K562 (cell line): ENCODE measurements at regions not wholly inside any gene's neighbourhood (a gene's known extent, or its start where the extent isn't known, plus 50 kb on each side); places are given as distances from the start of the nearest gene placed in this dataset.

Source experiments
- ATAC-seq: fragments of 200-7000 bp; cut with Tn5 transposase; 3 replicates; pipeline ENCODE4 v1.9.1; 2020; ENCODE audit warnings: moderate library complexity
- BruUV-seq: library from RNA; stranded (reverse); fragments of 400-500 nt; replicated peaks from 2 replicates; lab custom pipeline; 2021; lab: Mats Ljungman, UMichigan
- CTCF ChIA-PET: fragments of 300-600 bp; formaldehyde crosslinking; extraction: SDS; loops from one replicate; lab custom pipeline; 2021; ENCODE audit warnings: low intra/inter-chr PET ratio; lab: Yijun Ruan, JAX
- POLR2A ChIA-PET: fragments of 300-600, 350-650 bp; sonication (Branson Sonifier 250); formaldehyde crosslinking; extraction: SDS; loops from one replicate; lab custom pipeline; 2021; ENCODE audit warnings: antibody characterized with exemption, inconsistent platforms; lab: Yijun Ruan, JAX
- DNase-seq, 4 experiments: peaks; one replicate each; pipeline versions ENCODE4 v3.0.0 to v3.0.0-alpha.2; 2011 to 2018; ENCODE audit warnings: low spot score in 3 of 4, mixed read lengths in 3 of 4; ENCODE audit errors: extremely low read depth in 1 of 4
- FAIRE-seq: peaks from 2 replicates; lab custom pipeline; 2011; peaks lifted over from hg19 to GRCh38; lab: Jason Lieb, UNC
- H2AFZ ChIP-seq: 2 replicates; pipeline ENCODE4 v1.6.0; 2011; ENCODE audit warnings: low read depth, low read length, control low read depth, inconsistent platforms
- H3K27ac ChIP-seq: fragments of 200-600 bp; 3 replicates; pipeline ENCODE4 v1.8.0; 2011; ENCODE audit warnings: low read depth, mild to moderate bottlenecking, control low read depth, inconsistent platforms, low read length, moderate library complexity, mixed read lengths; ENCODE audit errors: extremely low read depth
- H3K27me3 ChIP-seq, 2 experiments: fragments of 300-600 bp in 1 of 2; 2 replicates in 1 of 2; 3 replicates in 1 of 2; pipeline versions ENCODE4 v1.6.0 to v1.8.0; 2011; ENCODE audit warnings: inconsistent platforms in 2 of 2, low read length in 2 of 2, mild to moderate bottlenecking in 1 of 2, mixed read lengths in 1 of 2, moderate library complexity in 1 of 2; ENCODE audit not compliant: control insufficient read depth in 2 of 2, insufficient read depth in 2 of 2
- H3K36me3 ChIP-seq: fragments of 300-600 bp; 3 replicates; pipeline ENCODE4 v1.8.0; 2011; ENCODE audit warnings: mild to moderate bottlenecking, low read length, inconsistent platforms; ENCODE audit not compliant: control insufficient read depth, insufficient read depth
- H3K4me1 ChIP-seq, 2 experiments: fragments of 200-600 bp in 1 of 2; replicated peaks in 1 of 2; 2 replicates in 1 of 2; 3 replicates in 1 of 2; pipeline versions ENCODE4 v1.5.1 to v1.8.0; 2011; ENCODE audit warnings: inconsistent platforms in 2 of 2, low read length in 2 of 2, mild to moderate bottlenecking in 1 of 2, mixed read lengths in 1 of 2, moderate library complexity in 1 of 2; ENCODE audit not compliant: control insufficient read depth in 2 of 2, insufficient read depth in 2 of 2
- H3K4me2 ChIP-seq: 2 replicates; pipeline ENCODE4 v1.6.1; 2011; ENCODE audit warnings: low read length, control low read depth, inconsistent platforms, mixed read lengths; ENCODE audit not compliant: insufficient read depth
- H3K4me3 ChIP-seq: fragments of 200-600 bp; sonication (generic), shearing (Covaris generic); 2 replicates; pipeline ENCODE4 v1.5.1; 2016; ENCODE audit warnings: control low read depth, inconsistent platforms
- H3K79me2 ChIP-seq: fragments of 200-600 bp; 3 replicates; pipeline ENCODE4 v1.8.0; 2011; ENCODE audit warnings: low read length, inconsistent platforms; ENCODE audit not compliant: control insufficient read depth, insufficient read depth
- H3K9ac ChIP-seq, 2 experiments: 2 replicates each; pipeline versions ENCODE4 v1.6.0 to v1.6.1; 2011; ENCODE audit warnings: low read depth in 2 of 2, low read length in 2 of 2, control low read depth in 1 of 2, inconsistent platforms in 1 of 2, mild to moderate bottlenecking in 1 of 2, mixed read lengths in 1 of 2; ENCODE audit not compliant: insufficient read depth in 1 of 2
- H3K9me1 ChIP-seq: one replicate; pipeline ENCODE4 v1.6.0; 2011; ENCODE audit warnings: inconsistent platforms, mild to moderate bottlenecking, low read length, moderate library complexity; ENCODE audit not compliant: control insufficient read depth, insufficient read depth
- H3K9me3 ChIP-seq: replicated peaks from 2 replicates; pipeline ENCODE4 v1.5.1; 2011; ENCODE audit warnings: low read depth, low read length, inconsistent platforms; ENCODE audit not compliant: control insufficient read depth, insufficient read depth
- H4K20me1 ChIP-seq: replicated peaks from 2 replicates; pipeline ENCODE4 v1.6.1; 2011; ENCODE audit warnings: low read length, inconsistent platforms, mixed read lengths; ENCODE audit not compliant: control insufficient read depth, insufficient read depth
- ELF4 ChIP-seq: fragments of 450-650 bp; formaldehyde crosslinking; IDR thresholded peaks from 2 replicates; pipeline ENCODE4 v1.4.0; 2022; ENCODE audit warnings: missing genetic modification characterization
- ERF ChIP-seq: fragments of 450-650 bp; formaldehyde crosslinking; IDR thresholded peaks from 2 replicates; pipeline ENCODE4 v1.4.0; 2020; ENCODE audit warnings: mild to moderate bottlenecking, mixed read lengths
- HDAC3 ChIP-seq: fragments of 450-650 bp; IDR thresholded peaks from 2 replicates; pipeline ENCODE4 v1.6.1; 2018; ENCODE audit warnings: borderline replicate concordance, mild to moderate bottlenecking, moderate library complexity; ENCODE audit not compliant: partially characterized antibody
- JUND ChIP-seq, 2 experiments: IDR thresholded peaks; 2 replicates in 1 of 2; 3 replicates in 1 of 2; pipeline ENCODE4 v1.6.1; 2011; ENCODE audit warnings: borderline replicate concordance in 2 of 2, low read depth in 2 of 2, low read length in 2 of 2, improper control_type of control experiment in 1 of 2, missing biosample characterization in 1 of 2, missing genetic modification characterization in 1 of 2, missing genetic modification reagents in 1 of 2
- NBN ChIP-seq: fragments of 450-650 bp; IDR thresholded peaks from 2 replicates; pipeline ENCODE4 v1.6.1; 2016; ENCODE audit warnings: low read depth, mild to moderate bottlenecking
- RBM15 ChIP-seq: fragments of 200-400 bp; formaldehyde crosslinking; IDR thresholded peaks from 2 replicates; pipeline ENCODE4 v1.6.1; 2018; ENCODE audit warnings: mild to moderate bottlenecking, low read length, moderate library complexity; ENCODE audit not compliant: insufficient read depth
- TBL1XR1 ChIP-seq, 2 experiments: IDR thresholded peaks; 2 replicates each; pipeline ENCODE4 v1.6.1; 2012; ENCODE audit warnings: improper control_type of control experiment in 2 of 2, low read length in 2 of 2, mild to moderate bottlenecking in 1 of 2
- TRIM28 ChIP-seq: fragments of 450-650 bp; IDR thresholded peaks from 2 replicates; pipeline ENCODE4 v1.6.1; 2017
- XRCC4 ChIP-seq: IDR thresholded peaks from one replicate; pipeline ENCODE4 v1.6.1; 2011; ENCODE audit not compliant: insufficient read depth, insufficient read length; ENCODE audit errors: extremely low read depth
- WGBS: fragments of 100-300 bp; shearing (Covaris generic); methylation state at CpG from one replicate; pipeline ENCODE4 v1.1.6; 2016; ENCODE audit warnings: low coverage, mixed read lengths; ENCODE audit not compliant: insufficient coverage; ENCODE audit errors: missing lambda C conversion rate; 5-methylcytosine and 5-hydroxymethylcytosine counted together
- in situ Hi-C: fragments of 300-500 bp; cut with MboI; formaldehyde crosslinking; loops from 4 replicates; pipeline ENCODE4 v1.15.0; 2018; ENCODE audit warnings: inconsistent platforms, mixed read lengths
- intact Hi-C: fragments of 100-400 bp; cut with micrococcal nuclease; formaldehyde crosslinking; loops from 2 replicates; pipeline ENCODE4 v1.14.2; 2022
- TF ChIP-seq, protein P1 (sequence below): fragments of 450-650 bp; IDR thresholded peaks from 2 replicates; pipeline ENCODE4 v1.6.1; 2016; ENCODE audit warnings: missing biosample characterization, missing genetic modification characterization
- TF ChIP-seq, protein P2 (sequence below): fragments of 450-650 bp; IDR thresholded peaks from 2 replicates; pipeline ENCODE4 v1.7.1; 2018; ENCODE audit warnings: mild to moderate bottlenecking, low read depth; ENCODE audit not compliant: partially characterized antibody
- TF ChIP-seq, protein P3 (sequence below): IDR thresholded peaks from 3 replicates; pipeline ENCODE4 v1.6.1; 2011; ENCODE audit warnings: borderline replicate concordance, mild to moderate bottlenecking; ENCODE audit not compliant: insufficient read length, insufficient read depth

DNA sequence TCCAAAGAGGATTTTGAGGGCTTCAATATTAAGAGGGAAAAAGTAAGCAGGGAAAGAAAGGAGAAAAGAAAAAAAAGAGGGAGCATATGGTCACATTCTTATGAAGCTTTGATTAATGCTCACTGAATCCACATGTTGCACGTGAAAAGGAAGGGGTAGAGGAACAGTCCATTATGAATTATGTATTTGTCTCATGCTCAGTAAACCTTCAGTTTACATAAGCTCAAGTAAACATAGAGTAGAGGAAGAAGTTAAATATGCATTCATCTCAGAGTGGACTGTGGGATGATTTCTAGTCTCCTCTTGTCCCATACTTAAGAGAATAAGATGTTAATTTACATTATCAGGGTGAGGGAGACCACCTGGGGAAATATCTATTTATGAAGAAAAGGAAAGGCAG, 334.5 kb downstream of the IPO8 start:
- Histone ChIP-seq H3K9me3 (no peaks in the 10 kb centered on the region), H2AFZ (no peak overlapping the region), H3K9ac (no peak overlapping the region)
- intact Hi-C loops = no loop called here
- BruUV-seq = no TSS peak
- 0% methylated on average over 1 of the region's 1 CpG for WGBS
- no peak for ATAC-seq
- TF ChIP-seq TBL1XR1 (IDR thresholded peaks at IDR 0.05; ENCODE audit: low read length in 2 of 2) = no peak
- no peak for TF ChIP-seq TRIM28
- TF ChIP-seq ELF4 = no peak
- TF ChIP-seq JUND (IDR thresholded peaks at IDR 0.05; ENCODE audit: borderline replicate concordance, low read depth, low read length) = no peak
- no peak for TF ChIP-seq JUND (tag; IDR thresholded peaks at IDR 0.05; ENCODE audit: borderline replicate concordance, low read depth, low read length)
- TF ChIP-seq, protein P1, sequence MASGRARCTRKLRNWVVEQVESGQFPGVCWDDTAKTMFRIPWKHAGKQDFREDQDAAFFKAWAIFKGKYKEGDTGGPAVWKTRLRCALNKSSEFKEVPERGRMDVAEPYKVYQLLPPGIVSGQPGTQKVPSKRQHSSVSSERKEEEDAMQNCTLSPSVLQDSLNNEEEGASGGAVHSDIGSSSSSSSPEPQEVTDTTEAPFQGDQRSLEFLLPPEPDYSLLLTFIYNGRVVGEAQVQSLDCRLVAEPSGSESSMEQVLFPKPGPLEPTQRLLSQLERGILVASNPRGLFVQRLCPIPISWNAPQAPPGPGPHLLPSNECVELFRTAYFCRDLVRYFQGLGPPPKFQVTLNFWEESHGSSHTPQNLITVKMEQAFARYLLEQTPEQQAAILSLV (tag) = no peak
- TF ChIP-seq, all 486 proteins: peak for 0
- Histone ChIP-seq H3K4me1 (no peaks in the 10 kb centered on the region), H3K4me3 (no peak overlapping the region), H3K79me2 (no peaks in the 10 kb centered on the region), H3K4me2 (no peak overlapping the region), H3K36me3 (no peaks in the 10 kb centered on the region), H3K9me1 (no peaks in the 10 kb centered on the region), H3K27ac (no peak overlapping the region), H3K27me3 (no peaks in the 10 kb centered on the region), H4K20me1 (no peaks in the 10 kb centered on the region)
- no peak for DNase-seq
- ChIA-PET CTCF (no interaction called here), POLR2A (no interaction called here)
- no peak for FAIRE-seq
- in situ Hi-C loops = no loop called here

DNA sequence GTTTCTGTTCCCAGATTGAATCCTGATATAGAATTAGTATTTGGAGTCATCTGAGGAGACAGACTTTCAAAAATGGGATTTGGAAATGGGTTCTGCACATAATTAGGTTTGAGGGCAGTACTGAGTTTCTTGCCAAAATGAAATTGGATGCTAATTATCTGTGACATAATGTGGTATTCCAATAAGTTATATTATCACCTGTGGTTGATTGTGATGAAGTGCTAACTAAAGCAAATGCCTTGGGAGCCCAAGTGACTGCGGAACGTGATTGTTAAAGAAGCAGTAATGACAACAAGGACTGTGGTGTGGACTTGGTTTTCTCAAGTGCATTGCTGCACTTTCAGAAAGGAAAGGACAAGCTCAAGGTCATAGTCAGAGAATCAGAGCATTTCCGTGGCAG, 337.0 kb downstream of the IPO8 start:
- Histone ChIP-seq H3K9me1 (no peaks in the 10 kb centered on the region), H3K27me3 (no peaks in the 10 kb centered on the region), H3K9me3 (no peaks in the 10 kb centered on the region), H3K27ac (no peak overlapping the region), H3K79me2 (no peaks in the 10 kb centered on the region), H3K4me3 (no peak overlapping the region), H3K36me3 (no peaks in the 10 kb centered on the region), H3K4me1 (no peaks in the 10 kb centered on the region), H3K9ac (no peak overlapping the region), H2AFZ (no peak overlapping the region), H4K20me1 (no peaks in the 10 kb centered on the region), H3K4me2 (no peak overlapping the region)
- intact Hi-C loops = no loop called here
- DNase-seq (no peak), FAIRE-seq (no peak), ATAC-seq (no peak)
- CTCF ChIA-PET = no interaction called here
- WGBS = 3% methylated on average over 3 of the region's 3 CpGs
- POLR2A ChIA-PET = no interaction called here
- in situ Hi-C loops = no loop called here
- no TSS peak for BruUV-seq
- TF ChIP-seq NBN = no peak
- TF ChIP-seq RBM15 = no peak
- no peak for TF ChIP-seq HDAC3
- TF ChIP-seq, protein P2, sequence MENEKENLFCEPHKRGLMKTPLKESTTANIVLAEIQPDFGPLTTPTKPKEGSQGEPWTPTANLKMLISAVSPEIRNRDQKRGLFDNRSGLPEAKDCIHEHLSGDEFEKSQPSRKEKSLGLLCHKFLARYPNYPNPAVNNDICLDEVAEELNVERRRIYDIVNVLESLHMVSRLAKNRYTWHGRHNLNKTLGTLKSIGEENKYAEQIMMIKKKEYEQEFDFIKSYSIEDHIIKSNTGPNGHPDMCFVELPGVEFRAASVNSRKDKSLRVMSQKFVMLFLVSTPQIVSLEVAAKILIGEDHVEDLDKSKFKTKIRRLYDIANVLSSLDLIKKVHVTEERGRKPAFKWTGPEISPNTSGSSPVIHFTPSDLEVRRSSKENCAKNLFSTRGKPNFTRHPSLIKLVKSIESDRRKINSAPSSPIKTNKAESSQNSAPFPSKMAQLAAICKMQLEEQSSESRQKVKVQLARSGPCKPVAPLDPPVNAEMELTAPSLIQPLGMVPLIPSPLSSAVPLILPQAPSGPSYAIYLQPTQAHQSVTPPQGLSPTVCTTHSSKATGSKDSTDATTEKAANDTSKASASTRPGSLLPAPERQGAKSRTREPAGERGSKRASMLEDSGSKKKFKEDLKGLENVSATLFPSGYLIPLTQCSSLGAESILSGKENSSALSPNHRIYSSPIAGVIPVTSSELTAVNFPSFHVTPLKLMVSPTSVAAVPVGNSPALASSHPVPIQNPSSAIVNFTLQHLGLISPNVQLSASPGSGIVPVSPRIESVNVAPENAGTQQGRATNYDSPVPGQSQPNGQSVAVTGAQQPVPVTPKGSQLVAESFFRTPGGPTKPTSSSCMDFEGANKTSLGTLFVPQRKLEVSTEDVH = no peak
- no peak for TF ChIP-seq XRCC4
- TF ChIP-seq ERF (CRISPR knock-in tag) = no peak
- TF ChIP-seq, protein P3, sequence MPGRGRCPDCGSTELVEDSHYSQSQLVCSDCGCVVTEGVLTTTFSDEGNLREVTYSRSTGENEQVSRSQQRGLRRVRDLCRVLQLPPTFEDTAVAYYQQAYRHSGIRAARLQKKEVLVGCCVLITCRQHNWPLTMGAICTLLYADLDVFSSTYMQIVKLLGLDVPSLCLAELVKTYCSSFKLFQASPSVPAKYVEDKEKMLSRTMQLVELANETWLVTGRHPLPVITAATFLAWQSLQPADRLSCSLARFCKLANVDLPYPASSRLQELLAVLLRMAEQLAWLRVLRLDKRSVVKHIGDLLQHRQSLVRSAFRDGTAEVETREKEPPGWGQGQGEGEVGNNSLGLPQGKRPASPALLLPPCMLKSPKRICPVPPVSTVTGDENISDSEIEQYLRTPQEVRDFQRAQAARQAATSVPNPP = no peak
